IMR-90 (cell line): ENCODE measurements at regions not wholly inside any gene's neighbourhood (a gene's known extent, or its start where the extent isn't known, plus 50 kb on each side); places are given as distances from the start of the nearest gene placed in this dataset.

Experiments
- ATAC-seq: fragments of 200-7000 bp; cut with Tn5 transposase; 2 replicates; pipeline ENCODE4 v1.9.1; 2020; ENCODE audit warnings: low read depth, mild to moderate bottlenecking, moderate library complexity
- BruUV-seq: library from RNA; stranded (reverse); fragments of 400-500 nt; replicated peaks from 2 replicates; lab custom pipeline; 2021; lab: Mats Ljungman, UMichigan
- CTCF ChIA-PET: fragments of 300-600 bp; formaldehyde crosslinking; extraction: SDS; loops from one replicate; lab custom pipeline; 2021; ENCODE audit warnings: antibody characterized with exemption; lab: Yijun Ruan, JAX
- POLR2A ChIA-PET: fragments of 300-600 bp; sonication (Branson Sonifier 250); formaldehyde crosslinking; loops from one replicate; lab custom pipeline; 2022; ENCODE audit warnings: antibody characterized with exemption; ENCODE audit not compliant: unreplicated experiment; lab: Charles Lee
- DNase-seq: peaks from one replicate; pipeline ENCODE4 v3.0.0; 2013
- H2AFZ ChIP-seq: replicated peaks from 2 replicates; pipeline ENCODE3; 2013; ENCODE audit warnings: low read length, mild to moderate bottlenecking; ENCODE audit not compliant: poor library complexity
- H2AK5ac ChIP-seq: 2 replicates; pipeline ENCODE4 v1.6.1; 2013; ENCODE audit warnings: low read depth, low read length, inconsistent platforms
- H2AK9ac ChIP-seq: replicated peaks from 2 replicates; pipeline ENCODE3; 2013; ENCODE audit warnings: mild to moderate bottlenecking, low read depth, low read length, moderate library complexity; ENCODE audit not compliant: poor library complexity
- H2BK120ac ChIP-seq: 2 replicates; pipeline ENCODE4 v1.6.1; 2013; ENCODE audit warnings: low read depth, low read length, inconsistent platforms
- H2BK15ac ChIP-seq: 3 replicates; pipeline ENCODE4 v1.6.1; 2013; ENCODE audit warnings: low read depth, low read length, inconsistent platforms
- H2BK20ac ChIP-seq: 2 replicates; pipeline ENCODE4 v1.6.1; 2013; ENCODE audit warnings: low read depth, mild to moderate bottlenecking, inconsistent platforms, low read length, moderate library complexity
- H2BK5ac ChIP-seq: 2 replicates; pipeline ENCODE4 v1.6.1; 2013; ENCODE audit warnings: mild to moderate bottlenecking, low read depth, low read length, inconsistent platforms; ENCODE audit not compliant: poor library complexity, severe bottlenecking
- H3K14ac ChIP-seq: replicated peaks from 2 replicates; pipeline ENCODE4 v1.6.1; 2013; ENCODE audit warnings: low read depth, low read length, inconsistent platforms
- H3K18ac ChIP-seq: 2 replicates; pipeline ENCODE4 v1.6.1; 2013; ENCODE audit warnings: low read depth, low read length, control low read depth
- H3K23ac ChIP-seq: 2 replicates; pipeline ENCODE4 v1.6.1; 2013; ENCODE audit warnings: low read depth, low read length, inconsistent platforms
- H3K27ac ChIP-seq: 2 replicates; pipeline ENCODE4 v1.5.1; 2013; ENCODE audit warnings: mild to moderate bottlenecking, control low read depth, low read length; ENCODE audit not compliant: insufficient read depth
- H3K27me3 ChIP-seq: 2 replicates; pipeline ENCODE4 v1.6.1; 2013; ENCODE audit warnings: low read length; ENCODE audit not compliant: control insufficient read depth, insufficient read depth
- H3K36me3 ChIP-seq: 2 replicates; pipeline ENCODE4 v1.6.1; 2013; ENCODE audit warnings: low read length, mixed read lengths; ENCODE audit not compliant: control insufficient read depth, insufficient read depth
- H3K4ac ChIP-seq: 2 replicates; pipeline ENCODE4 v1.6.1; 2013; ENCODE audit warnings: low read depth, low read length, inconsistent platforms
- H3K4me1 ChIP-seq: 2 replicates; pipeline ENCODE4 v1.6.1; 2013; ENCODE audit warnings: low read length, mixed read lengths; ENCODE audit not compliant: control insufficient read depth, insufficient read depth
- H3K4me2 ChIP-seq: 2 replicates; pipeline ENCODE4 v1.6.1; 2013; ENCODE audit warnings: low read depth, mild to moderate bottlenecking, control low read depth, low read length, moderate library complexity
- H3K4me3 ChIP-seq: 2 replicates; pipeline ENCODE4 v1.5.1; 2013; ENCODE audit warnings: low read depth, mild to moderate bottlenecking, control low read depth, low read length, moderate library complexity; ENCODE audit not compliant: insufficient read depth
- H3K56ac ChIP-seq: 2 replicates; pipeline ENCODE4 v1.6.1; 2013; ENCODE audit warnings: low read length, inconsistent platforms; ENCODE audit not compliant: insufficient read depth; ENCODE audit errors: extremely low read depth
- H3K79me1 ChIP-seq, 2 experiments: 2 replicates each; pipeline ENCODE4 v1.6.1; 2013; ENCODE audit warnings: low read length in 2 of 2, inconsistent platforms in 1 of 2, low read depth in 1 of 2
- H3K9ac ChIP-seq: 2 replicates; pipeline ENCODE4 v1.6.1; 2013; ENCODE audit warnings: low read depth, low read length, control low read depth
- H3K9me1 ChIP-seq: 2 replicates; pipeline ENCODE4 v1.6.1; 2013; ENCODE audit warnings: low read length, inconsistent platforms; ENCODE audit not compliant: insufficient read depth
- H3K9me3 ChIP-seq: 2 replicates; pipeline ENCODE4 v1.6.1; 2013; ENCODE audit warnings: low read length; ENCODE audit not compliant: control insufficient read depth, insufficient read depth
- H4K20me1 ChIP-seq: 2 replicates; pipeline ENCODE4 v1.6.1; 2013; ENCODE audit warnings: low read length, inconsistent platforms; ENCODE audit not compliant: insufficient read depth
- H4K5ac ChIP-seq: 2 replicates; pipeline ENCODE4 v1.6.1; 2013; ENCODE audit warnings: mild to moderate bottlenecking, low read depth, low read length, control low read depth
- H4K8ac ChIP-seq, 2 experiments: 2 replicates each; pipeline ENCODE4 v1.6.1; 2013; ENCODE audit warnings: low read depth in 2 of 2, low read length in 2 of 2, control low read depth in 1 of 2, inconsistent platforms in 1 of 2
- H4K91ac ChIP-seq: 2 replicates; pipeline ENCODE4 v1.6.1; 2013; ENCODE audit warnings: low read depth, low read length, inconsistent platforms; ENCODE audit not compliant: insufficient read depth
- CEBPB ChIP-seq: IDR thresholded peaks from 2 replicates; pipeline ENCODE4 v1.6.1; 2012; ENCODE audit warnings: low read depth, low read length, improper control_type of control experiment
- SMC3 ChIP-seq: fragments of 150-350 bp; IDR thresholded peaks from 2 replicates; pipeline ENCODE4 v1.6.1; 2016; ENCODE audit warnings: low read depth, mild to moderate bottlenecking, antibody characterized with exemption, low read length, moderate library complexity
- dilution Hi-C: fragments of 300-500 bp; cut with HindIII; formaldehyde crosslinking; loops from one replicate; pipeline ENCODE4 v1.14.3; 2018; ENCODE audit warnings: low sequenced_read_pairs; ENCODE audit not compliant: unreplicated experiment
- in situ Hi-C: fragments of 300-500 bp; cut with MboI; formaldehyde crosslinking; loops from 3 replicates; pipeline ENCODE4 v1.14.3; 2019; ENCODE audit warnings: low sequenced_read_pairs, inconsistent platforms, mixed read lengths
- intact Hi-C: fragments of 100-400 bp; cut with micrococcal nuclease; formaldehyde crosslinking; loops from 2 replicates; pipeline ENCODE4 v1.10.0; 2022
- TF ChIP-seq, protein P1 (sequence below): fragments of 150-350 bp; IDR thresholded peaks from 2 replicates; pipeline ENCODE4 v1.6.1; 2016; ENCODE audit warnings: low read depth, mild to moderate bottlenecking, low read length, moderate library complexity, borderline replicate concordance

- H2BK20ac ChIP-seq = no peak overlapping the region
- H4K20me1 ChIP-seq = no peaks in the 10 kb centered on the region
- no peak overlapping the region for H3K4me3 ChIP-seq
- DNase-seq = no peak
- intact Hi-C loops = no loop called here
- H3K27me3 ChIP-seq = no peaks in the 10 kb centered on the region
- H2BK15ac ChIP-seq = no peak overlapping the region
- no peak overlapping the region for H4K91ac ChIP-seq
- H3K56ac ChIP-seq = no peak overlapping the region
- TF ChIP-seq, protein P1, sequence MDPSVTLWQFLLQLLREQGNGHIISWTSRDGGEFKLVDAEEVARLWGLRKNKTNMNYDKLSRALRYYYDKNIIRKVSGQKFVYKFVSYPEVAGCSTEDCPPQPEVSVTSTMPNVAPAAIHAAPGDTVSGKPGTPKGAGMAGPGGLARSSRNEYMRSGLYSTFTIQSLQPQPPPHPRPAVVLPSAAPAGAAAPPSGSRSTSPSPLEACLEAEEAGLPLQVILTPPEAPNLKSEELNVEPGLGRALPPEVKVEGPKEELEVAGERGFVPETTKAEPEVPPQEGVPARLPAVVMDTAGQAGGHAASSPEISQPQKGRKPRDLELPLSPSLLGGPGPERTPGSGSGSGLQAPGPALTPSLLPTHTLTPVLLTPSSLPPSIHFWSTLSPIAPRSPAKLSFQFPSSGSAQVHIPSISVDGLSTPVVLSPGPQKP = no peak
- TF ChIP-seq CEBPB = peak; percentile 79
- TF ChIP-seq SMC3 = no peak
- peaks cover 12% of the 10 kb centered on the region for H3K4me1 ChIP-seq
- peaks cover 0 to 4% of the 10 kb centered on the region in 2 experiments; a peak in 1 of 4 replicates for H3K79me1 ChIP-seq
- no peak overlapping the region for H4K5ac ChIP-seq
- no peak overlapping the region for H3K14ac ChIP-seq
- no peak overlapping the region for H2AFZ ChIP-seq
- ChIA-PET POLR2A (no interaction called here), CTCF (no interaction called here)
- no peak overlapping the region for H2AK9ac ChIP-seq
- H3K36me3 ChIP-seq = no peaks in the 10 kb centered on the region
- H3K23ac ChIP-seq = no peak overlapping the region
- dilution Hi-C loops = no loop called here
- peaks cover 14% of the 10 kb centered on the region for H3K9me1 ChIP-seq
- H4K8ac ChIP-seq = no peak overlapping the region
- H2BK120ac ChIP-seq = no peak overlapping the region
- no peak overlapping the region for H2BK5ac ChIP-seq
- no peak overlapping the region for H3K4ac ChIP-seq
- H2AK5ac ChIP-seq = no peak overlapping the region
- ATAC-seq = no peak
- H3K4me2 ChIP-seq = no peak overlapping the region
- BruUV-seq = no TSS peak
- in situ Hi-C loops = no loop called here
- no peak overlapping the region for H3K18ac ChIP-seq
- H3K9me3 ChIP-seq = no peaks in the 10 kb centered on the region
- H3K27ac ChIP-seq = no peak overlapping the region
- H3K9ac ChIP-seq = no peak overlapping the region
These were observed 71.1 kb upstream of the LCLAT1 start for GRCh38 chr2:30375915-30376314.
